Prostate gland (tissue), 2 donors: ENCODE measurements at regions not wholly inside any gene's neighbourhood (a gene's known extent, or its start where the extent isn't known, plus 50 kb on each side); places are given as distances from the start of the nearest gene placed in this dataset.
"Not testable (repeated sequence)": the region's sequence is repeated elsewhere in the genome, so short reads cannot be mapped to it uniquely, and the experiment has no call there.

ENCODE experiments used
- DNase-seq: peaks from one replicate; pipeline ENCODE4 v3.0.0-alpha.2; 2019; ENCODE audit warnings: low spot score
- H3K27ac ChIP-seq, 2 donors: fragments of 200-600 bp; sonication (generic); 2 replicates each; pipeline ENCODE4 v1.5.1; 2017 to 2019
- H3K27me3 ChIP-seq: fragments of 200-600 bp; sonication (generic); replicated peaks from 2 replicates; pipeline ENCODE4 v1.5.1; 2019; ENCODE audit not compliant: insufficient read depth
- H3K36me3 ChIP-seq, 2 donors: fragments of 200-600 bp; sonication (generic); 1 replicate in 1 of 2; 2 replicates in 1 of 2; pipeline versions ENCODE4 v1.5.1 to v1.8.1; 2017 to 2019
- H3K4me1 ChIP-seq: fragments of 200-600 bp; sonication (generic); replicated peaks from 2 replicates; pipeline ENCODE4 v1.5.1; 2019
- H3K4me3 ChIP-seq, 2 donors: fragments of 200-600 bp; sonication (generic); 2 replicates each; pipeline ENCODE4 v1.5.1; 2017 to 2019
- H3K9me3 ChIP-seq: fragments of 200-600 bp; sonication (generic); 2 replicates; pipeline ENCODE4 v1.5.1; 2017
- POLR2A ChIP-seq: fragments of 450-650 bp; IDR thresholded peaks from one replicate; pipeline ENCODE4 v1.6.1; 2016; ENCODE audit warnings: antibody characterized with exemption, mild to moderate bottlenecking
- POLR2AphosphoS5 ChIP-seq: sonication (generic); formaldehyde crosslinking; IDR thresholded peaks from one replicate; pipeline ENCODE4 v1.6.1; 2017; ENCODE audit warnings: antibody characterized with exemption
- WGBS: methylation state at CpG from one replicate; pipeline ENCODE4 v1.1.5; 2018; 5-methylcytosine and 5-hydroxymethylcytosine counted together
- intact Hi-C: fragments of 100-400 bp; cut with DNase I; formaldehyde crosslinking; loops from one replicate; pipeline ENCODE4 v1.14.2; 2022
- TF ChIP-seq, protein P1 (sequence below), 4 experiments: fragments of 200-600 bp in 2 of 4; fragments of 450-650 bp in 2 of 4; sonication (generic) in 2 of 4; IDR thresholded peaks; 1 replicate in 3 of 4; 2 replicates in 1 of 4; pipeline ENCODE4 v1.5.1; 2016 to 2019; ENCODE audit warnings: antibody characterized with exemption in 4 of 4, mild to moderate bottlenecking in 2 of 4, moderate library complexity in 2 of 4

DNA sequence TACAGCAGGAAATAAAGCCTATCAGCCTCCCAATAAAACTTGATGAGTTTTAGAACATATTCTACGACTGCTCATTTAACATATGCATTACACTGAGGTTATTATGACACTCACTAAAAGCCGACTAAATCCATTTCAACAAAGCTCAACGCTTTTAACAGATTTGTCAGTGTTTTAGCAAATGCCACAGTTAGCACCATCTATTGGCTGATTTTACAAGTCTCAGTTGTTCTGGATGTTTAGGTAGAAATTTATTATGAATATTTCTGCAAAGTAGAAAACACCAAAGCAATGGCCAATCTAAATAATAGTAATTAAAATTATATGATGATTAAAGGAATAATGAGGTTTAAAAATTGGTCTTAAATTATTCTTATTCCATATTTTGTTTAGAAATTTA, 993.2 kb upstream of the PCDH7 start:
- no peak for DNase-seq
- Histone ChIP-seq H3K9me3 (no peaks in the 10 kb centered on the region), H3K36me3 (no peaks in the 10 kb centered on the region), H3K27me3 (no peaks in the 10 kb centered on the region), H3K27ac (no peak overlapping the region), H3K4me3 (no peak overlapping the region), H3K4me1 (no peaks in the 10 kb centered on the region)
- 86% methylated on average over 3 of the region's 3 CpGs for WGBS
- TF ChIP-seq POLR2A (no peak), POLR2AphosphoS5 (no peak)
- intact Hi-C loops: no loop called here

DNA sequence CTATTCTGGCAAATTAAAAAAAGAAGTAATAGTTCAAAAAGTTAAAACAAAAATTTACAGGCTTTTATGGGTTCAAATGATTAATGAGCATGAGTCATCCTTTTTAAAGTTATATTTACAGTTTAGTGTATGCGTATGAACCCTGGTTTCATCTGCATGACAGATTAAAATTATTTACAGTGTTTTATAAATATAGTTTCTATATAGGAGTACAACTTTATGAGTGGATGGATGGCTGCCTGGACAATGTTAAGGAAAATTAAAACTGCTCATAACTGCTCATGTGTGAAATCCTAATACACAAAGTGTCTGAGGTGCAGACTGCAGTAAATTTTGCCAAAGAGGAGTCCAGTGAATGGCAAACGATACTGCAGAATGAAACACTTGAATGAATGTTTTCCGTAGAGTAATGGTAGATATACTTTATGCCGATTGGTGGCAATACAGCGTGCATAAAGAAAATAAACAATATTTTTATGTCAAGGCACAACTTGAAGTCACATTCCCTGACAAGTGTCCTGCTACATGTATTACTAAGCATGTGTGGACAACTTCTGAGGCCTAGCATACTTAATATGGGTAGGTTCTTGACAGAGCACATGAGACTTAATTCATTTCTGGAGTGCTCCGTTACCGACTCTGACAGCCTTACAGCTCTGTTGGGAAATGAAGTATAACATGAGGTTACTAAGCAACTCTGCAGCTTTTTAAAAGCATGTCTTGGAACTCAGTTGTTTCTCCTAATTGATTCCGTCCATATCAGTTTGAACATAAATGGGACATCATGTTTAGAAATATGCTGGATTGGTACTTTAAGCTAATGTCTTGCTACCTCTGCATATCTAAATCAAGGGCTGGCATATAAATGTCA, 985.6 kb upstream of the PCDH7 start:
- 60% methylated on average over 8 of the region's 8 CpGs for WGBS
- intact Hi-C loops: no loop called here
- no peaks in the 10 kb centered on the region for H3K4me1 ChIP-seq
- no peaks in the 10 kb centered on the region for H3K36me3 ChIP-seq
- H3K27me3 ChIP-seq: no peaks in the 10 kb centered on the region
- H3K9me3 ChIP-seq: no peaks in the 10 kb centered on the region
- no peak for DNase-seq
- no peak overlapping the region for H3K4me3 ChIP-seq
- TF ChIP-seq, protein P1, sequence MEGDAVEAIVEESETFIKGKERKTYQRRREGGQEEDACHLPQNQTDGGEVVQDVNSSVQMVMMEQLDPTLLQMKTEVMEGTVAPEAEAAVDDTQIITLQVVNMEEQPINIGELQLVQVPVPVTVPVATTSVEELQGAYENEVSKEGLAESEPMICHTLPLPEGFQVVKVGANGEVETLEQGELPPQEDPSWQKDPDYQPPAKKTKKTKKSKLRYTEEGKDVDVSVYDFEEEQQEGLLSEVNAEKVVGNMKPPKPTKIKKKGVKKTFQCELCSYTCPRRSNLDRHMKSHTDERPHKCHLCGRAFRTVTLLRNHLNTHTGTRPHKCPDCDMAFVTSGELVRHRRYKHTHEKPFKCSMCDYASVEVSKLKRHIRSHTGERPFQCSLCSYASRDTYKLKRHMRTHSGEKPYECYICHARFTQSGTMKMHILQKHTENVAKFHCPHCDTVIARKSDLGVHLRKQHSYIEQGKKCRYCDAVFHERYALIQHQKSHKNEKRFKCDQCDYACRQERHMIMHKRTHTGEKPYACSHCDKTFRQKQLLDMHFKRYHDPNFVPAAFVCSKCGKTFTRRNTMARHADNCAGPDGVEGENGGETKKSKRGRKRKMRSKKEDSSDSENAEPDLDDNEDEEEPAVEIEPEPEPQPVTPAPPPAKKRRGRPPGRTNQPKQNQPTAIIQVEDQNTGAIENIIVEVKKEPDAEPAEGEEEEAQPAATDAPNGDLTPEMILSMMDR (IDR thresholded peaks at IDR 0.05): no peak
- TF ChIP-seq POLR2AphosphoS5: no peak
- TF ChIP-seq POLR2A: no peak
- H3K27ac ChIP-seq: no peak overlapping the region

DNA sequence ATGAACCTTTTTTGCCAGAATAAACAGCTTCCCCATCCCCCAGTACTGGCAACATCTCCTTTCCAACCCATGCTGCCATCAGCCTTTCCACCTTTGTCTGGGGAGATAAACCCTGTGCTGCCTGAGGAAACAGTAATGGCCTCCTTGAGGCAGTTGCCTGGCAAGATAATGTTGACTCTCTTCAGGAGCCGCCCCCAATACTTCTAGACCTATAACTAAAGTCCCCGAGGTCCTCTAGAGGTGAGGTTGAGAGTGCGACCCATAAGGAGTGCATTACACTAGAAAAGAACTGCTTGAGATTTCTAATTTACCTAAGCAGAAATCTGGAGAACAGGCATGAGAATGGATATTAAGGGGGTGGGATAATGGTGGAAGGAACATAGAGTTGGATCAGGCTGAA, 963.2 kb upstream of the PCDH7 start:
- no peaks in the 10 kb centered on the region for H3K4me1 ChIP-seq
- intact Hi-C loops: no loop called here
- 65% methylated on average over 3 of the region's 3 CpGs for WGBS
- TF ChIP-seq POLR2AphosphoS5 (no peak), POLR2A (no peak)
- TF ChIP-seq, protein P1 (IDR thresholded peaks at IDR 0.05): no peak
- no peaks in the 10 kb centered on the region for H3K36me3 ChIP-seq
- H3K27me3 ChIP-seq: no peaks in the 10 kb centered on the region
- no peak for DNase-seq
- H3K9me3 ChIP-seq: no peaks in the 10 kb centered on the region
- H3K4me3 ChIP-seq: no peak overlapping the region
- no peak overlapping the region for H3K27ac ChIP-seq

DNA sequence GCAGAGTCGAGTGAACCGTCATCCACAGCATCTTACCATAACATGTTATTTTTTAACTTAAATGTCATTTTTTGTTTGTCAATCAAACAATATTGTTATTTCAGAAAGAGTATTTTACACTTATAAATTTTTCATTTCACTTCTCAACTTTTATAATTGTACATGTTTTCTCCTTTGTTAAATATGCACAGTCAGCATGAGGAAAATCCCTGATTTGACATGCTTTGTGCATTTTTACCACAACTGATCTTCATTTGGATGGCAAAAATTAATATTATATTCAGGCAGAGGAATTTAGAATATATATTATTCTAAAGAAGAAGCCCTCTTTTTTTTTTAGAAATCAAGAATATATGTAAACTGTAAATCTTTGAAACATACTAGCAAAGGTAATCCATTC, 958.0 kb upstream of the PCDH7 start:
- TF ChIP-seq POLR2AphosphoS5: no peak
- 93% methylated on average over 2 of the region's 2 CpGs for WGBS
- Histone ChIP-seq H3K36me3 (no peaks in the 10 kb centered on the region), H3K9me3 (no peaks in the 10 kb centered on the region), H3K27me3 (no peaks in the 10 kb centered on the region), H3K4me1 (no peaks in the 10 kb centered on the region), H3K4me3 (no peak overlapping the region), H3K27ac (no peak overlapping the region)
- intact Hi-C loops: no loop called here
- DNase-seq: no peak

DNA sequence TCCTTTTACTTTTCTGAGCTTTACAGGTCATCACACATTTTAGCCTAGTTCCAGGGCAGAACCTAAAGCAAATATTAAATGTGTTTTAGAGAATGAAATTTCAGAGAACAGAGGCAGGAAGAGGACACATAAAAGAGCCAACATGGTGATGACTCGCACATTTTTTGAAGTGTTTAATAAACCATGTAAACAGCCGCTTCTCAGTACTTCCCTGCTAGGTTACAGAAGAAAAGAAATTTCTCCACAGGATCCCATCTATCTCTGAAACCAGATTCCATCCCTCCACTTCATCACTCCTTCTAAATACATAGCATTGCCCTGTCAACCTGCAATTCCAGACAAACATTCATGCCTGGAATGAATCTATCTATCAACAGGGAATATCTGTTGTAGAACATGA, 949.5 kb upstream of the PCDH7 start:
- 62% methylated on average over 2 of the region's 2 CpGs for WGBS
- Histone ChIP-seq H3K27me3 (no peaks in the 10 kb centered on the region), H3K4me1 (no peaks in the 10 kb centered on the region), H3K27ac (no peak overlapping the region), H3K9me3 (no peaks in the 10 kb centered on the region), H3K4me3 (no peak overlapping the region), H3K36me3 (no peaks in the 10 kb centered on the region)
- intact Hi-C loops: no loop called here
- DNase-seq: no peak
- TF ChIP-seq, protein P1 (IDR thresholded peaks at IDR 0.05): no peak
- TF ChIP-seq POLR2A: no peak

DNA sequence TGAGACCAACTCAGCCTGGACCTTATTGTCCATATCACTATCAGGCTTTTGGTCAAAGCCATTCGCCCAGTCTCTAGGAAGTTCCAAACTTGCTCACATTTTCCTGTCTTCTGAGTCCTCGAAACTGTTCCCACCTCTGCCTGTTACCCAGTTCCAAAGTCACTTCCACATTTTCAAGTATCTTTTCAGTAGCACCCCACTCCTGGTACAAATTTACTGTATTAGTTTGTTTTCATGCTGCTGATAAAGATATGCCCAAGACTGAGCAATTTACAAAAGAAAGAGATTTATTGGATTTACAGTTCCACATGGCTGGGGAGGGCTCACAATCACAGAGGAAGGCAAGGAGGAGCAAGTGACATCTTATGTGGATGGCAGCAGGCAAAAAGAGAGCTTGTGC, 932.0 kb upstream of the PCDH7 start:
- H3K27me3 ChIP-seq, H3K4me3 ChIP-seq, intact Hi-C loops, DNase-seq, H3K27ac ChIP-seq, H3K36me3 ChIP-seq, H3K9me3 ChIP-seq, H3K4me1 ChIP-seq: not testable (repeated sequence)
- WGBS: 87% methylated on average over 2 of the region's 2 CpGs
